Panc1 (cell line): ENCODE measurements at regions not wholly inside any gene's neighbourhood (a gene's known extent, or its start where the extent isn't known, plus 50 kb on each side); places are given as distances from the start of the nearest gene placed in this dataset.
"Not testable (repeated sequence)": the region's sequence is repeated elsewhere in the genome, so short reads cannot be mapped to it uniquely, and the experiment has no call there.

Experiments
- ATAC-seq: fragments of 200-7000 bp; cut with Tn5 transposase; 2 replicates; pipeline ENCODE4 v1.9.1; 2020; ENCODE audit warnings: mild to moderate bottlenecking, moderate library complexity
- BruUV-seq: library from RNA; stranded (reverse); fragments of 400-500 nt; replicated peaks from 2 replicates; lab custom pipeline; 2021; lab: Mats Ljungman, UMichigan
- CTCF ChIA-PET: fragments of 300-600 bp; sonication (Branson Sonifier 250); formaldehyde crosslinking; loops from one replicate; lab custom pipeline; 2022; ENCODE audit warnings: antibody characterized with exemption; lab: Charles Lee
- POLR2A ChIA-PET: fragments of 300-600 bp; sonication (Branson Sonifier 250); formaldehyde crosslinking; loops from one replicate; lab custom pipeline; 2022; ENCODE audit warnings: antibody characterized with exemption; lab: Charles Lee
- DNase-seq: peaks from one replicate; pipeline ENCODE4 v3.0.0-alpha.2; 2010; ENCODE audit warnings: low read depth, low spot score
- H3K27ac ChIP-seq: 2 replicates; pipeline ENCODE4 v1.5.1; 2011; ENCODE audit warnings: mild to moderate bottlenecking, low read length, inconsistent platforms
- H3K27me3 ChIP-seq: fragments of 200-500 bp; sonication (Bioruptor generic); 2 replicates; pipeline ENCODE4 v1.6.0; 2014; ENCODE audit warnings: low read length, inconsistent platforms; ENCODE audit not compliant: control insufficient read depth, insufficient read depth
- H3K36me3 ChIP-seq: fragments of 200-500 bp; sonication (Bioruptor generic); 2 replicates; pipeline ENCODE4 v1.5.1; 2014; ENCODE audit warnings: inconsistent platforms, mild to moderate bottlenecking, low read length, moderate library complexity; ENCODE audit not compliant: control insufficient read depth, insufficient read depth
- H3K4me1 ChIP-seq: 2 replicates; pipeline ENCODE4 v1.5.1; 2011; ENCODE audit warnings: inconsistent platforms, mild to moderate bottlenecking, low read length, moderate library complexity; ENCODE audit not compliant: control insufficient read depth, insufficient read depth
- H3K4me3 ChIP-seq, 2 experiments: 2 replicates each; pipeline ENCODE4 v1.5.1; 2011 to 2012; ENCODE audit warnings: low read depth in 2 of 2, low read length in 2 of 2, mild to moderate bottlenecking in 2 of 2, inconsistent platforms in 1 of 2, moderate library complexity in 1 of 2
- H3K9me3 ChIP-seq: fragments of 200-500 bp; sonication (Bioruptor generic); 2 replicates; pipeline ENCODE4 v1.5.1; 2014; ENCODE audit warnings: low read depth, mild to moderate bottlenecking, inconsistent platforms, low read length, moderate library complexity; ENCODE audit not compliant: control insufficient read depth, insufficient read depth
- CTCF ChIP-seq: fragments of 450-650 bp; IDR thresholded peaks from 2 replicates; pipeline ENCODE4 v1.5.1; 2017; ENCODE audit warnings: mild to moderate bottlenecking
- POLR2AphosphoS5 ChIP-seq: IDR thresholded peaks from 2 replicates; pipeline ENCODE4 v1.6.1; 2012; ENCODE audit warnings: mild to moderate bottlenecking, low read depth, low read length, moderate library complexity
- TCF7L2 ChIP-seq: IDR thresholded peaks from 2 replicates; pipeline ENCODE4 v1.6.1; 2011; ENCODE audit warnings: mild to moderate bottlenecking, low read depth, low read length, inconsistent platforms
- in situ Hi-C: cut with HindIII; loops from 2 replicates; pipeline ENCODE4 v1.10.0; 2016; ENCODE audit warnings: low sequenced_read_pairs, low pct_unique_long_range_greater_than_20kb
- intact Hi-C: fragments of 100-400 bp; cut with micrococcal nuclease; formaldehyde crosslinking; loops from one replicate; pipeline ENCODE4 v1.10.0; 2022; ENCODE audit not compliant: unreplicated experiment
- TF ChIP-seq, protein P1 (sequence below), 2 experiments: IDR thresholded peaks; 2 replicates each; pipeline ENCODE4 v1.6.1; 2011 to 2012; ENCODE audit warnings: low read depth in 2 of 2, control low read depth in 1 of 2, low read length in 1 of 2, mild to moderate bottlenecking in 1 of 2, moderate library complexity in 1 of 2; ENCODE audit not compliant: insufficient read depth in 1 of 2

- no TSS peak for BruUV-seq
- in situ Hi-C loops (no loop called here), intact Hi-C loops (no loop called here)
- TF ChIP-seq CTCF: no peak
- TF ChIP-seq POLR2AphosphoS5: no peak
- TF ChIP-seq, protein P1, sequence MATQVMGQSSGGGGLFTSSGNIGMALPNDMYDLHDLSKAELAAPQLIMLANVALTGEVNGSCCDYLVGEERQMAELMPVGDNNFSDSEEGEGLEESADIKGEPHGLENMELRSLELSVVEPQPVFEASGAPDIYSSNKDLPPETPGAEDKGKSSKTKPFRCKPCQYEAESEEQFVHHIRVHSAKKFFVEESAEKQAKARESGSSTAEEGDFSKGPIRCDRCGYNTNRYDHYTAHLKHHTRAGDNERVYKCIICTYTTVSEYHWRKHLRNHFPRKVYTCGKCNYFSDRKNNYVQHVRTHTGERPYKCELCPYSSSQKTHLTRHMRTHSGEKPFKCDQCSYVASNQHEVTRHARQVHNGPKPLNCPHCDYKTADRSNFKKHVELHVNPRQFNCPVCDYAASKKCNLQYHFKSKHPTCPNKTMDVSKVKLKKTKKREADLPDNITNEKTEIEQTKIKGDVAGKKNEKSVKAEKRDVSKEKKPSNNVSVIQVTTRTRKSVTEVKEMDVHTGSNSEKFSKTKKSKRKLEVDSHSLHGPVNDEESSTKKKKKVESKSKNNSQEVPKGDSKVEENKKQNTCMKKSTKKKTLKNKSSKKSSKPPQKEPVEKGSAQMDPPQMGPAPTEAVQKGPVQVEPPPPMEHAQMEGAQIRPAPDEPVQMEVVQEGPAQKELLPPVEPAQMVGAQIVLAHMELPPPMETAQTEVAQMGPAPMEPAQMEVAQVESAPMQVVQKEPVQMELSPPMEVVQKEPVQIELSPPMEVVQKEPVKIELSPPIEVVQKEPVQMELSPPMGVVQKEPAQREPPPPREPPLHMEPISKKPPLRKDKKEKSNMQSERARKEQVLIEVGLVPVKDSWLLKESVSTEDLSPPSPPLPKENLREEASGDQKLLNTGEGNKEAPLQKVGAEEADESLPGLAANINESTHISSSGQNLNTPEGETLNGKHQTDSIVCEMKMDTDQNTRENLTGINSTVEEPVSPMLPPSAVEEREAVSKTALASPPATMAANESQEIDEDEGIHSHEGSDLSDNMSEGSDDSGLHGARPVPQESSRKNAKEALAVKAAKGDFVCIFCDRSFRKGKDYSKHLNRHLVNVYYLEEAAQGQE (IDR thresholded peaks at IDR 0.05; ENCODE audit: insufficient read depth in 1 of 2, low read depth in 2 of 2, low read length in 1 of 2): no peak
- Histone ChIP-seq H3K27ac (no peak overlapping the region), H3K36me3 (no peaks in the 10 kb centered on the region), H3K9me3 (no peaks in the 10 kb centered on the region), H3K27me3 (no peaks in the 10 kb centered on the region), H3K4me1 (no peaks in the 10 kb centered on the region), H3K4me3 (no peak overlapping the region)
- POLR2A ChIA-PET: no interaction called here
- CTCF ChIA-PET: interaction anchor here (0.9 kb wide), 1 partner anchor 10 kb away, joined by 6 read pairs; no protein-coding TSS in a partner anchor
- ATAC-seq: no peak
- no peak for DNase-seq
Measured at GRCh38 chrX:47302396-47302795, 68.0 kb upstream of the ZNF157 start.

GRCh38 chrX:47306471-47307023 lies 63.8 kb upstream of the ZNF157 start:
- H3K4me1 ChIP-seq, intact Hi-C loops, H3K9me3 ChIP-seq, ATAC-seq, CTCF ChIA-PET, in situ Hi-C loops, BruUV-seq, POLR2A ChIA-PET, H3K4me3 ChIP-seq, DNase-seq, H3K36me3 ChIP-seq, H3K27me3 ChIP-seq, H3K27ac ChIP-seq: not testable (repeated sequence)

DNA sequence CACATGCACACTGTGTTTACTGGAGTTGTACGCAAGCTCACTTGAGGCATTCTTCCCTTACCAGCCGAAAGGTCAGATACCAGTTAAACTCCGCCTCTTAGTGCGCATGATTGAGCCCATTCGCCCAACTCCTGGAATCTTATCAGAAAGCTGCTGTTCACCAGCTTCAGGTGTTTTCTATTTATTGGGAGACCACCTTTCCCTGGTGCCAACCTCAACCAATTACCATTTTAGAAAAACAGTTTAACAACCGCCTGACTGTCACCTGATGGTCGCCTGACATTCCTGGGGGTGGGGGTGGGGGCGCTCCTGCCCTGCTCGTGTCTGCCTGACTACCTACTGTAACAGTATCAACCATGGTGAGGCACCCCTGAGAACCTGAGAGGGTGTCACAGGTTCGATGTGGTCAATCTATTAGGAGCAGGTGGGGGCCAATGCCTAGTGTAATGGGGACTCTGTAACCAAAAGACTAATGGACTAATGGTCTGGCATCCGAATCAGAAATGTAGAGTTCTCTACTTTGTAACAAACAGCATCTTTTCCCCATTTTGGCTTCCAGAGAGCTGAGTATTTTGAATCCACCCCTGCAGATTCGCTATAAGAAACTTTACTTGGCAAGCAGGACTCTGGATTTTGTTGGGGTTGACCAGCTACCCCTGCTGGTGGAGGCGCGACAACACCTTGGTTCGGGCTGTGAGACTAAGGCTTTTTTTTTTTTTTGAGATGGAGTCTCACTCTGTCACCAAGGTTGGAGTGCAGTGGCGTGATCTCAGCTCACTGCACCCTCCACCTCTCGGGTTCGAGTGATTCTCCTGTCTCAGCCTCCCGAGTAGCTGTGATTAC lies 58.2 kb upstream of the ZNF157 start:
- Histone ChIP-seq H3K27me3 (no peaks in the 10 kb centered on the region), H3K4me1 (no peaks in the 10 kb centered on the region; the same call in 1 of the 2 replicates), H3K9me3 (no peaks in the 10 kb centered on the region), H3K36me3 (no peaks in the 10 kb centered on the region), H3K27ac (no peak overlapping the region), H3K4me3 (0 out of 4 replicates have a peak overlapping the region, but pooled peaks of 1 of the 2 experiments have one; percentile 8)
- peak; percentile 36 for DNase-seq
- no TSS peak for BruUV-seq
- TF ChIP-seq CTCF: peak; percentile 84
- TF ChIP-seq TCF7L2: no peak
- intact Hi-C loops (no loop called here), in situ Hi-C loops (no loop called here)
- CTCF ChIA-PET: interaction anchor here (0.6 to 1.1 kb wide), 7 partner anchors 9 to 179 kb away, joined by 3 to 8 read pairs (median 3); no protein-coding TSS in a partner anchor
- POLR2A ChIA-PET: no interaction called here
- peak; percentile 84 for ATAC-seq
